ENCODE measurements at regions not wholly inside any gene's neighbourhood (a gene's known extent, or its start where the extent isn't known, plus 50 kb on each side); places are given as distances from the start of the nearest gene placed in this dataset.

DNA sequence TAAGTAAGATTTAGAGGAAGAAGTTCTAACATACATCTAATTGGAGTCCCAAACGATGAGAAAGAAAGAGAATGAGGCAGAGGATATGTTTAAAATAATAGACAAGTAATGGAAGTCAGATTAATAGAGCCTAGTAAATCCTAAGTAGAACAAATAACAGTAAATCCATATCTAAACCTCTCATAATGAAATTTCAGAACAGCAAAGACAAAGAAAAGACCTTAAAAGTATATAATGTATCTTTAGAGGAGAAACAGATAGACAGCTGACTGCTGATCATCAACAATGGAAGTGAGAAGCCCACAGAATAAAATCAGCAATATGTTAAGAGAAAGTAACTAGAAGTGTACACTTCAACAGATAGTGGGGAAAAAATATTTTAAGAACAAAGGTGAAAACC lies 536.2 kb upstream of the ZFHX3 start:
- no peak overlapping the region for H3K27ac ChIP-seq (ENCODE audit: low read depth, low read length)
- H3K79me2 ChIP-seq (ENCODE audit: insufficient read depth, low read length): no peaks in the 10 kb centered on the region
- no peak for DNase-seq (ENCODE audit: insufficient read length, low spot score, missing footprints)
- no peak overlapping the region for H3K4me2 ChIP-seq (ENCODE audit: insufficient read depth, low read length)
- TF ChIP-seq CTCF (IDR thresholded peaks at IDR 0.05; ENCODE audit: extremely low read depth, low read depth, low read length): no peak
- peaks cover 2% of the 10 kb centered on the region for H3K9me3 ChIP-seq (ENCODE audit: low read depth, low read length)
- no peak overlapping the region for H3K4me3 ChIP-seq (ENCODE audit: insufficient read depth, low read length)
- H3K4me1 ChIP-seq (ENCODE audit: insufficient read depth, low read length): no peaks in the 10 kb centered on the region
- no peaks in the 10 kb centered on the region for H3K27me3 ChIP-seq (ENCODE audit: insufficient read depth, low read length)
- H4K20me1 ChIP-seq (ENCODE audit: insufficient read depth, low read length): no peaks in the 10 kb centered on the region
- no peaks in the 10 kb centered on the region for H3K36me3 ChIP-seq (ENCODE audit: insufficient read depth, low read length)
- H2AFZ ChIP-seq (ENCODE audit: low read length): no peak overlapping the region

DNA sequence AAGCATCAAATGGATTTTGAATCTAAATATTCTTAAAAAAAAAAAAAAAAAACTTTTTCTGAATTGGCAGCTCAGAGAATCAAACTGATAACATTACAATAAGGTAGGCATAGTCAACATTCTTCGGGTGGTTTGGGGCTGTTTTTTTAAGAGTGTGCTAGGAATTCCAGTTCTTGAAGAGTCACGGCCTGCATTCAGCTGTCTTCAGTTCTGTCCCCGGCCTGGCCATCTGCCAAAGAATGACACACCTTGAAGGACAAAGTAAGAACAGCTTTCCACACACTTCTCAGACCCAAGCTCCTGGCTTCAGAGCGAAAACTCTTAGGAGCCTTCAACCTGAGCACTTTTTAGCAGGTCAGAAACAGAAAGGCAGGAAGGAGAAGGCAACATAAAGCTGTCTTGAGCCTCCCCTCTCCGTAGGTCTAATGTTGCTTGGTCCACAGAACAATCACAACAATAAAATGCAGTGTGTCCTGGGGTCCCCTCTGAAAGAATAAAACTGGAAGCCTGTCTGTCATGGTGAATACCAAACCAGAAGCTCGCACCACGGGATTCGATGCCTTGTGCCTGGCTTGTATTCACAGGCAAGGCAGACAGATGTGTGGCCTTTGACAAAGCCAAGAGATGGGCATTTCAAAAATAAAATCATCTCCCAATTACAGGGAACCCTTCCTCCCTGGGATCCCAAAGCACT lies 524.4 kb upstream of the ZFHX3 start:
- H3K27me3 ChIP-seq (ENCODE audit: insufficient read depth, low read length): no peaks in the 10 kb centered on the region
- H4K20me1 ChIP-seq (ENCODE audit: insufficient read depth, low read length): no peaks in the 10 kb centered on the region
- TF ChIP-seq CTCF (IDR thresholded peaks at IDR 0.05; ENCODE audit: extremely low read depth, low read depth, low read length): no peak
- no peaks in the 10 kb centered on the region for H3K4me1 ChIP-seq (ENCODE audit: insufficient read depth, low read length)
- H3K9me3 ChIP-seq (ENCODE audit: low read depth, low read length): no peaks in the 10 kb centered on the region
- no peak overlapping the region for H3K4me3 ChIP-seq (ENCODE audit: insufficient read depth, low read length)
- H2AFZ ChIP-seq (ENCODE audit: low read length): no peak overlapping the region
- H3K36me3 ChIP-seq (ENCODE audit: insufficient read depth, low read length): no peaks in the 10 kb centered on the region
- H3K79me2 ChIP-seq (ENCODE audit: insufficient read depth, low read length): no peaks in the 10 kb centered on the region
- no peak overlapping the region for H3K4me2 ChIP-seq (ENCODE audit: insufficient read depth, low read length)
- no peak for DNase-seq (ENCODE audit: insufficient read length, low spot score, missing footprints)
- no peak overlapping the region for H3K27ac ChIP-seq (ENCODE audit: low read depth, low read length)

GRCh38 chr16:73569266-73569980 lies 521.5 kb upstream of the ZFHX3 start:
- no peaks in the 10 kb centered on the region for H3K4me1 ChIP-seq (ENCODE audit: insufficient read depth, low read length)
- no peak overlapping the region for H2AFZ ChIP-seq (ENCODE audit: low read length)
- H3K9me3 ChIP-seq (ENCODE audit: low read depth, low read length): no peaks in the 10 kb centered on the region
- H4K20me1 ChIP-seq (ENCODE audit: insufficient read depth, low read length): no peaks in the 10 kb centered on the region
- no peak for DNase-seq (ENCODE audit: insufficient read length, low spot score, missing footprints)
- no peaks in the 10 kb centered on the region for H3K36me3 ChIP-seq (ENCODE audit: insufficient read depth, low read length)
- H3K27me3 ChIP-seq (ENCODE audit: insufficient read depth, low read length): no peaks in the 10 kb centered on the region
- TF ChIP-seq CTCF (IDR thresholded peaks at IDR 0.05; ENCODE audit: extremely low read depth, low read depth, low read length): no peak
- H3K79me2 ChIP-seq (ENCODE audit: insufficient read depth, low read length): no peaks in the 10 kb centered on the region
- H3K4me3 ChIP-seq (ENCODE audit: insufficient read depth, low read length): no peak overlapping the region
- no peak overlapping the region for H3K4me2 ChIP-seq (ENCODE audit: insufficient read depth, low read length)
- H3K27ac ChIP-seq (ENCODE audit: low read depth, low read length): no peak overlapping the region

- Histone ChIP-seq H3K27ac (ENCODE audit: low read depth, low read length) (no peak overlapping the region), H2AFZ (ENCODE audit: low read length) (no peak overlapping the region), H3K4me1 (ENCODE audit: insufficient read depth, low read length) (no peaks in the 10 kb centered on the region), H3K4me3 (ENCODE audit: insufficient read depth, low read length) (no peak overlapping the region), H3K4me2 (ENCODE audit: insufficient read depth, low read length) (no peak overlapping the region), H3K36me3 (ENCODE audit: insufficient read depth, low read length) (no peaks in the 10 kb centered on the region), H3K27me3 (ENCODE audit: insufficient read depth, low read length) (no peaks in the 10 kb centered on the region), H4K20me1 (ENCODE audit: insufficient read depth, low read length) (no peaks in the 10 kb centered on the region), H3K9me3 (ENCODE audit: low read depth, low read length) (no peaks in the 10 kb centered on the region), H3K79me2 (ENCODE audit: insufficient read depth, low read length) (no peaks in the 10 kb centered on the region)
- DNase-seq (ENCODE audit: insufficient read length, low spot score, missing footprints): no peak
- no peak for TF ChIP-seq CTCF (IDR thresholded peaks at IDR 0.05; ENCODE audit: extremely low read depth, low read depth, low read length)
These were observed 520.8 kb upstream of the ZFHX3 start for GRCh38 chr16:73568769-73569168.
